OCI-LY1 (cell line): ENCODE measurements at regions not wholly inside any gene's neighbourhood (a gene's known extent, or its start where the extent isn't known, plus 50 kb on each side); places are given as distances from the start of the nearest gene placed in this dataset.

Experiments used
- EZH2 ChIP-seq: fragments of 200-600 bp; sonication (generic), shearing (Covaris generic); IDR thresholded peaks from 2 replicates; pipeline ENCODE4 v1.8.0; 2017; ENCODE audit warnings: borderline replicate concordance, mixed run types, mild to moderate bottlenecking, antibody characterized with exemption, low read length, moderate library complexity, mixed read lengths
- TF ChIP-seq, protein P1 (sequence below): fragments of 200-600 bp; sonication (generic), shearing (Covaris generic); IDR thresholded peaks from 2 replicates; pipeline ENCODE4 v1.5.1; 2017; ENCODE audit warnings: mild to moderate bottlenecking, antibody characterized with exemption, low read length, moderate library complexity, mixed read lengths

DNA sequence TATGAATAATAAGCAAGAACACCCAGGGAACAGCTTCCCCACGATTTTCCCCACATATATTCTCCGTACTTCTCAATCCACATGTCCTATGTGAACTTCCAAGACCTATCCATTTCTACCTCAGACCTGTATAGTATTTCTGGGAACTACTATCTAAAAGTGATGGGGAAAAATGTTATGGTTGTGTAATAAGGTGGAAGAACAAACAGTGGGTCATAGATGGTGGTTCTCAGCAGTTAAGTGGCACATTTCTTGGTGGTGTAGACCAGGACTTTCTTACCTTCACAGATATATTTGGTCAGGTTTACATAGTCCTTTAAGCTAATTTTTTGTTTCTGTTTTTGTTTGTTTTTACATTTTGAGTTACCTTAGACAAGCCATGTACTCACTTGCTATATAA lies 675.1 kb downstream of the GBE1 start:
- TF ChIP-seq, protein P1, sequence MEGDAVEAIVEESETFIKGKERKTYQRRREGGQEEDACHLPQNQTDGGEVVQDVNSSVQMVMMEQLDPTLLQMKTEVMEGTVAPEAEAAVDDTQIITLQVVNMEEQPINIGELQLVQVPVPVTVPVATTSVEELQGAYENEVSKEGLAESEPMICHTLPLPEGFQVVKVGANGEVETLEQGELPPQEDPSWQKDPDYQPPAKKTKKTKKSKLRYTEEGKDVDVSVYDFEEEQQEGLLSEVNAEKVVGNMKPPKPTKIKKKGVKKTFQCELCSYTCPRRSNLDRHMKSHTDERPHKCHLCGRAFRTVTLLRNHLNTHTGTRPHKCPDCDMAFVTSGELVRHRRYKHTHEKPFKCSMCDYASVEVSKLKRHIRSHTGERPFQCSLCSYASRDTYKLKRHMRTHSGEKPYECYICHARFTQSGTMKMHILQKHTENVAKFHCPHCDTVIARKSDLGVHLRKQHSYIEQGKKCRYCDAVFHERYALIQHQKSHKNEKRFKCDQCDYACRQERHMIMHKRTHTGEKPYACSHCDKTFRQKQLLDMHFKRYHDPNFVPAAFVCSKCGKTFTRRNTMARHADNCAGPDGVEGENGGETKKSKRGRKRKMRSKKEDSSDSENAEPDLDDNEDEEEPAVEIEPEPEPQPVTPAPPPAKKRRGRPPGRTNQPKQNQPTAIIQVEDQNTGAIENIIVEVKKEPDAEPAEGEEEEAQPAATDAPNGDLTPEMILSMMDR = no peak
- TF ChIP-seq EZH2 = no peak
